Activated CD8-positive, alpha-beta memory T cell treated with anti-CD3 and anti-CD28 coated beads for 1 hour (primary cell): ENCODE measurements at regions not wholly inside any gene's neighbourhood (a gene's known extent, or its start where the extent isn't known, plus 50 kb on each side); places are given as distances from the start of the nearest gene placed in this dataset.

Experiments
- DNase-seq, 2 donors: peaks; one replicate each; pipeline ENCODE4 v3.0.0-alpha.2; 2020; ENCODE audit warnings: low read depth in 1 of 2; ENCODE audit errors: extremely low read depth in 1 of 2

GRCh38 chr11:112728716-112729115 is 232.5 kb upstream of the NCAM1 start:
- DNase-seq = no peak

GRCh38 chr11:112730591-112730990 is 230.6 kb upstream of the NCAM1 start:
- no peak for DNase-seq

- no peak for DNase-seq
Observed at GRCh38 chr11:112731538-112731937, 229.7 kb upstream of the NCAM1 start.

- no peak for DNase-seq
Observed at GRCh38 chr11:112732031-112732430, 229.2 kb upstream of the NCAM1 start.

GRCh38 chr11:112734207-112734606 is 227.0 kb upstream of the NCAM1 start:
- DNase-seq = no peak

GRCh38 chr11:112735470-112735869 is 225.8 kb upstream of the NCAM1 start:
- no peak for DNase-seq

GRCh38 chr11:112744041-112744440 is 217.2 kb upstream of the NCAM1 start:
- DNase-seq = no peak

GRCh38 chr11:112745973-112746372 is 215.2 kb upstream of the NCAM1 start:
- DNase-seq = no peak

GRCh38 chr11:112748252-112748651 is 213.0 kb upstream of the NCAM1 start:
- DNase-seq = no peak

- DNase-seq = no peak
Observed at GRCh38 chr11:112748713-112749543, 212.3 kb upstream of the NCAM1 start.

GRCh38 chr11:112751329-112751728 is 209.9 kb upstream of the NCAM1 start:
- no peak for DNase-seq

GRCh38 chr11:112751772-112752171 is 209.4 kb upstream of the NCAM1 start:
- DNase-seq = no peak

- DNase-seq = no peak
Observed at GRCh38 chr11:112752563-112752962, 208.7 kb upstream of the NCAM1 start.

GRCh38 chr11:112753706-112754105 is 207.5 kb upstream of the NCAM1 start:
- no peak for DNase-seq

GRCh38 chr11:112759418-112759817 is 201.8 kb upstream of the NCAM1 start:
- DNase-seq = no peak

- DNase-seq = no peak
Observed at GRCh38 chr11:112760396-112761059, 200.7 kb upstream of the NCAM1 start.

- no peak for DNase-seq
Observed at GRCh38 chr11:112761911-112762706, 199.1 kb upstream of the NCAM1 start.

GRCh38 chr11:112762707-112763090 is 198.5 kb upstream of the NCAM1 start:
- DNase-seq = no peak

- no peak for DNase-seq
Observed at GRCh38 chr11:112765337-112765736, 195.9 kb upstream of the NCAM1 start.

GRCh38 chr11:112769170-112769569 is 192.1 kb upstream of the NCAM1 start:
- no peak for DNase-seq

GRCh38 chr11:112769584-112769983 is 191.6 kb upstream of the NCAM1 start:
- DNase-seq = no peak

- no peak for DNase-seq
Observed at GRCh38 chr11:112770033-112770432, 191.2 kb upstream of the NCAM1 start.
